ENCODE measurements at regions not wholly inside any gene's neighbourhood (a gene's known extent, or its start where the extent isn't known, plus 50 kb on each side); places are given as distances from the start of the nearest gene placed in this dataset.
"Not testable (repeated sequence)": the region's sequence is repeated elsewhere in the genome, so short reads cannot be mapped to it uniquely, and the experiment has no call there.

DNA sequence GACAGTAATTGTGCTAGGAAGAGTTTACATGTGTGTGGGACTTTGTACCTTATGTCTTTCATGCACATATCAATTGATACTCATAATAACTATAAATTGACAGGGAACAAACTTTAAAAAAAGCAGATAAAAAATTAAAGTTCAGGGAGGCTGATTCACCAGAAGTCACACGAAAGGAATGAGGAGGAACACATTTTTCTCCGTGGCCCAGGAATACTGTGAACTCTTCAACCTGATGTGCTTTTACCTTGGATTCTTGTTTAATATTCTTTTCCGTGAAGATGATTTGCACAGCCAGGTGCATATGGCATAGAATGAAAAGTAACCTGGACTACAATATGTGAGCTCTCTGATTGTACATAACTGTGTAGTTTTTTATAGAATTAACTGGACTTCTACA lies 326.3 kb downstream of the CDH7 start:
- ATAC-seq (no peak), DNase-seq (no peak)
- H3K27me3 Mint-ChIP-seq (ENCODE audit: low read depth), result no peaks in the 10 kb centered on the region
- H3K4me1 Mint-ChIP-seq (ENCODE audit: low read depth), result no peaks in the 10 kb centered on the region
- no peak overlapping the region for H3K4me3 Mint-ChIP-seq
- H3K36me3 Mint-ChIP-seq (ENCODE audit: insufficient read depth), result no peaks in the 10 kb centered on the region
- peaks cover 27% of the 10 kb centered on the region for H3K9me3 Mint-ChIP-seq

DNA sequence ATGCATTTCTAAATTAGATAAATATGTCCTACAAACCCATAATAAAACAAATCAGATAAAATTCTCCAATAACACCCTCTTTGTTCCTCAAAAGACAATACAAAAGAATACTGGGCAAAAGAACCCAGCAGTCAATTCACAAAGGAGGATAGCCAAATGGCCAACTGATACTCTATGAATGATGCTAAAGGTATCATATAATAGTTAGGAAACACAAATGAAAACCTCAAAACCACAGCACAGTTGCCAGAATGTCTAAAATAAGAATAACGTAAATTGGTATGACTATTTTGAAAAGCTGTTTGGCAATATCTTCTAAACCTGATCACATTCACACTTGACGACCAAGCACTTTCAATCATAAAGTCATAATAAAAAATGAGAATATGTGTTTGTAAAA lies 315.4 kb downstream of the CDH7 start:
- H3K9me3 Mint-ChIP-seq, result peaks cover 9% of the 10 kb centered on the region
- no peak overlapping the region for H3K4me3 Mint-ChIP-seq
- H3K36me3 Mint-ChIP-seq (ENCODE audit: insufficient read depth), result no peaks in the 10 kb centered on the region
- no peaks in the 10 kb centered on the region for H3K27me3 Mint-ChIP-seq (ENCODE audit: low read depth)
- no peaks in the 10 kb centered on the region for H3K4me1 Mint-ChIP-seq (ENCODE audit: low read depth)
- ATAC-seq (no peak), DNase-seq (no peak)

DNA sequence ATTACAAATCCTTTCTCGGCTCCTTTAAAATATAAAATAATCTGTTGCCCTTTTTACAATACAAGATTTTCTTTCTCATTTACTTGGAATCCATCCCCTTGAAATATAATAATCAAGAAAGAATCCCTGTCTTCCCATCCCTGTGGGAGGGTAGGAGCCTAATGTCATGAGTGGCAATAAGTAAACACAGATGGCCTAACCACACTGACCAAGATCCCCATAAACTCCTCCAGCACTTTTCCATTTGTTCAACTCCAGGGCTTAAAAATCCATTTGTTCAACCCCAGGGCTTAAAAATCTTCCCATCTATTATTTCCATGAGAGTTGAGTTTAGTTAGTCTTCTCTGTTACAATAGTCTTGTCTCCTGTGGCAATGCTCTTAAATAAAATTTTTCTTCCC lies 297.6 kb downstream of the CDH7 start:
- H3K36me3 Mint-ChIP-seq (ENCODE audit: insufficient read depth), result no peaks in the 10 kb centered on the region
- DNase-seq (no peak), ATAC-seq (no peak)
- no peaks in the 10 kb centered on the region for H3K4me1 Mint-ChIP-seq (ENCODE audit: low read depth)
- peaks cover 7% of the 10 kb centered on the region for H3K9me3 Mint-ChIP-seq
- no peak overlapping the region for H3K4me3 Mint-ChIP-seq
- no peaks in the 10 kb centered on the region for H3K27me3 Mint-ChIP-seq (ENCODE audit: low read depth)

DNA sequence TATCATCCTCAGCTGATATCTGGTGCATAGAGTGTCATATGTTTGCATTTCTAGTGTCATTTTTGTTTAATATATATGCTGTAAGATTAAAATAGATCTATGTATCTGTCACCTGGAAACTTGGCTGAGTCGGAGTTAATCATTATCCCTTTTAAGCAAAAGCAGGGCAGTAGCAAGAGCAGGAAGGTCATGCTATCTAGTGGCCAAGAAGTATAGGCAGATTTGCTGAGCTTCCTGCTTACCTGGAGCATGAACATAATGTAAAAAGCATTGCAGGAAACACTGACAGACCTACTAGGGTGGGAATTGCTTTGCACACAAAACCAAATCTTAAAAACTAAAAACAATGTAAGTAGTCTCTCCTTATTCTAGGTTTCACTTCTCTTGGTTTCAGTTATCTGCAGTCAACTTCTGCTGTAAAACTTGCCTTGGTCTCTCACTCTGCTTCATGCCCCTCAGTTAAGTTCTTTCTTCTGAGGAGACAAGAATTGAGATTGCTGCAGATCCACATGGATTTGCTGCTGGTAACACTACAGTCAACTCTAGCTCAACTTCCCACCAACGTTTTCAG lies 295.3 kb downstream of the CDH7 start:
- Mint-ChIP-seq H3K9me3 (peaks cover 7% of the 10 kb centered on the region), H3K36me3 (ENCODE audit: insufficient read depth) (no peaks in the 10 kb centered on the region), H3K27me3 (ENCODE audit: low read depth) (no peaks in the 10 kb centered on the region), H3K4me3 (no peak overlapping the region), H3K4me1 (ENCODE audit: low read depth) (no peaks in the 10 kb centered on the region)
- ATAC-seq (no peak), DNase-seq (no peak)

DNA sequence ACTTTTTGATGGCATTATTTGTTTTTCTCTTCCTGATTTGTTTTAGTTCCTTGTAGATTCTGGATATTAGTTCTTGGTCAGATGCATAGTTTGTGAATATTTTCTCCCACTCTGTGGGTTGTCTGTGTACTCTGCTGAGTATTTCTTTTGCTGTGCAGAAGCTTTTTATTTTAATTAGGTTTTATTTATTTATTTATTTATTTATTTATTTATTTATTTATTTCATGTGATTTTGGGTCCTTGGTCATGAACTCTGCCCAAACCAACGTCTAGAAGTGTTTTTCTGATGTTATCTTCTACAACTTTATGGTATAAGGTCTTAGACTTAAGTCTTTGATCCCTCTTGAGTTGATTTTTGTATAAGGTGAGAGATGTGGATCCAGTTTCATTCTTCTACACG lies 292.2 kb downstream of the CDH7 start:
- no peak for DNase-seq
- ATAC-seq, result no peak
- Mint-ChIP-seq H3K4me3 (no peak overlapping the region), H3K27me3 (ENCODE audit: low read depth) (no peaks in the 10 kb centered on the region), H3K4me1 (ENCODE audit: low read depth) (no peaks in the 10 kb centered on the region), H3K9me3 (peaks cover 6% of the 10 kb centered on the region), H3K36me3 (ENCODE audit: insufficient read depth) (no peaks in the 10 kb centered on the region)

GRCh38 chr18:66013969-66014368 lies 263.2 kb downstream of the CDH7 start:
- no peak for DNase-seq
- Mint-ChIP-seq H3K4me3 (no peak overlapping the region), H3K36me3 (ENCODE audit: insufficient read depth) (no peaks in the 10 kb centered on the region), H3K27me3 (ENCODE audit: low read depth) (no peaks in the 10 kb centered on the region), H3K4me1 (ENCODE audit: low read depth) (no peaks in the 10 kb centered on the region), H3K9me3 (peaks cover 12% of the 10 kb centered on the region)
- no peak for ATAC-seq

GRCh38 chr18:66011916-66012315 lies 261.1 kb downstream of the CDH7 start:
- no peaks in the 10 kb centered on the region for H3K36me3 Mint-ChIP-seq (ENCODE audit: insufficient read depth)
- ATAC-seq (no peak), DNase-seq (no peak)
- H3K9me3 Mint-ChIP-seq, result peaks cover 11% of the 10 kb centered on the region
- no peak overlapping the region for H3K4me3 Mint-ChIP-seq
- no peaks in the 10 kb centered on the region for H3K4me1 Mint-ChIP-seq (ENCODE audit: low read depth)
- no peaks in the 10 kb centered on the region for H3K27me3 Mint-ChIP-seq (ENCODE audit: low read depth)

GRCh38 chr18:66005831-66006588 lies 255.2 kb downstream of the CDH7 start:
- Mint-ChIP-seq H3K36me3 (ENCODE audit: insufficient read depth) (no peaks in the 10 kb centered on the region), H3K27me3 (ENCODE audit: low read depth) (no peaks in the 10 kb centered on the region), H3K9me3 (peaks cover 15% of the 10 kb centered on the region), H3K4me3 (no peak overlapping the region), H3K4me1 (ENCODE audit: low read depth) (no peaks in the 10 kb centered on the region)
- ATAC-seq, result no peak
- no peak for DNase-seq

- H3K36me3 Mint-ChIP-seq (ENCODE audit: insufficient read depth); DNase-seq; ATAC-seq; H3K4me3 Mint-ChIP-seq; H3K9me3 Mint-ChIP-seq; H3K27me3 Mint-ChIP-seq (ENCODE audit: low read depth); H3K4me1 Mint-ChIP-seq (ENCODE audit: low read depth): not testable (repeated sequence)
Observed at GRCh38 chr18:65998971-65999700, 248.3 kb downstream of the CDH7 start.

GRCh38 chr18:65995206-65995605 lies 244.4 kb downstream of the CDH7 start:
- H3K27me3 Mint-ChIP-seq (ENCODE audit: low read depth), result no peaks in the 10 kb centered on the region
- no peak for DNase-seq
- ATAC-seq, result no peak
- H3K4me3 Mint-ChIP-seq, result no peak overlapping the region
- peaks cover 4% of the 10 kb centered on the region for H3K9me3 Mint-ChIP-seq
- no peaks in the 10 kb centered on the region for H3K4me1 Mint-ChIP-seq (ENCODE audit: low read depth)
- H3K36me3 Mint-ChIP-seq (ENCODE audit: insufficient read depth), result no peaks in the 10 kb centered on the region

GRCh38 chr18:65994302-65994701 lies 243.5 kb downstream of the CDH7 start:
- H3K36me3 Mint-ChIP-seq (ENCODE audit: insufficient read depth), result no peaks in the 10 kb centered on the region
- H3K27me3 Mint-ChIP-seq (ENCODE audit: low read depth), result no peaks in the 10 kb centered on the region
- H3K4me3 Mint-ChIP-seq, result no peak overlapping the region
- H3K9me3 Mint-ChIP-seq, result peaks cover 4% of the 10 kb centered on the region
- DNase-seq, result no peak
- no peak for ATAC-seq
- no peaks in the 10 kb centered on the region for H3K4me1 Mint-ChIP-seq (ENCODE audit: low read depth)

GRCh38 chr18:65990944-65991708 lies 240.3 kb downstream of the CDH7 start:
- H3K4me1 Mint-ChIP-seq (ENCODE audit: low read depth), result no peaks in the 10 kb centered on the region
- no peaks in the 10 kb centered on the region for H3K36me3 Mint-ChIP-seq (ENCODE audit: insufficient read depth)
- no peaks in the 10 kb centered on the region for H3K27me3 Mint-ChIP-seq (ENCODE audit: low read depth)
- DNase-seq (no peak), ATAC-seq (no peak)
- no peak overlapping the region for H3K4me3 Mint-ChIP-seq
- H3K9me3 Mint-ChIP-seq, result peaks cover 4% of the 10 kb centered on the region

GRCh38 chr18:65990174-65990690 lies 239.4 kb downstream of the CDH7 start:
- ATAC-seq, result no peak
- no peaks in the 10 kb centered on the region for H3K4me1 Mint-ChIP-seq (ENCODE audit: low read depth)

GRCh38 chr18:65988972-65989371 lies 238.2 kb downstream of the CDH7 start:
- Mint-ChIP-seq H3K4me1 (ENCODE audit: low read depth) (no peaks in the 10 kb centered on the region), H3K9me3 (peaks cover 2% of the 10 kb centered on the region), H3K36me3 (ENCODE audit: insufficient read depth) (no peaks in the 10 kb centered on the region), H3K27me3 (ENCODE audit: low read depth) (no peaks in the 10 kb centered on the region), H3K4me3 (no peak overlapping the region)
- DNase-seq, result no peak
- ATAC-seq, result no peak

More at GRCh38 chr18:65990174-65990690, 239.4 kb downstream of the CDH7 start:
- Mint-ChIP-seq H3K36me3 (ENCODE audit: insufficient read depth) (no peaks in the 10 kb centered on the region), H3K9me3 (peaks cover 4% of the 10 kb centered on the region), H3K27me3 (ENCODE audit: low read depth) (no peaks in the 10 kb centered on the region), H3K4me3 (no peak overlapping the region)
- no peak for DNase-seq
